ENCODE measurements at regions not wholly inside any gene's neighbourhood (a gene's known extent, or its start where the extent isn't known, plus 50 kb on each side); places are given as distances from the start of the nearest gene placed in this dataset.

DNA sequence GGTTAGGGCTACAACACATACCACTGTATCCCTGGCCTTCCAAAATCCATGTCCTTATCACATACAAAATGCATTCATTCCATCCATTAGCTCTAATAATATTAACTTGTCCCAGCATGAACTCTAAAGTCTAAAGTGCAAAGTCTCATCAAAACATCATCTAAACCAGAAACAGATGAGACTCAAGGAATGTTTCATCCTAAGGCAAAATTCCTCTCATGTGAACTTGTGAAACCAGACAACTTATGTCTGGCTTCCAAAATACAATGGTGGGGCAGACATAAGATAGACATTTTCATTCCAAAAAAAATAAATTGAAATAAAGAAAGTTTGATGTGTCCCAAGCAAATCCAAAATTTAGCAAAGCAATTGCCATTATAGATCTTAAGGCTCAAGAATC is 257.4 kb downstream of the HTR1B start:
- TF ChIP-seq, protein P1, sequence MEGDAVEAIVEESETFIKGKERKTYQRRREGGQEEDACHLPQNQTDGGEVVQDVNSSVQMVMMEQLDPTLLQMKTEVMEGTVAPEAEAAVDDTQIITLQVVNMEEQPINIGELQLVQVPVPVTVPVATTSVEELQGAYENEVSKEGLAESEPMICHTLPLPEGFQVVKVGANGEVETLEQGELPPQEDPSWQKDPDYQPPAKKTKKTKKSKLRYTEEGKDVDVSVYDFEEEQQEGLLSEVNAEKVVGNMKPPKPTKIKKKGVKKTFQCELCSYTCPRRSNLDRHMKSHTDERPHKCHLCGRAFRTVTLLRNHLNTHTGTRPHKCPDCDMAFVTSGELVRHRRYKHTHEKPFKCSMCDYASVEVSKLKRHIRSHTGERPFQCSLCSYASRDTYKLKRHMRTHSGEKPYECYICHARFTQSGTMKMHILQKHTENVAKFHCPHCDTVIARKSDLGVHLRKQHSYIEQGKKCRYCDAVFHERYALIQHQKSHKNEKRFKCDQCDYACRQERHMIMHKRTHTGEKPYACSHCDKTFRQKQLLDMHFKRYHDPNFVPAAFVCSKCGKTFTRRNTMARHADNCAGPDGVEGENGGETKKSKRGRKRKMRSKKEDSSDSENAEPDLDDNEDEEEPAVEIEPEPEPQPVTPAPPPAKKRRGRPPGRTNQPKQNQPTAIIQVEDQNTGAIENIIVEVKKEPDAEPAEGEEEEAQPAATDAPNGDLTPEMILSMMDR (IDR thresholded peaks at IDR 0.05): no peak
- TF ChIP-seq POLR2A (IDR thresholded peaks at IDR 0.05): no peak
- Histone ChIP-seq H3K36me3 (no peaks in the 10 kb centered on the region), H3K27ac (no peak overlapping the region), H3K9me3 (no peaks in the 10 kb centered on the region), H3K4me3 (no peak overlapping the region), H3K4me1 (no peaks in the 10 kb centered on the region), H3K27me3 (no peaks in the 10 kb centered on the region)
- no peak for DNase-seq

DNA sequence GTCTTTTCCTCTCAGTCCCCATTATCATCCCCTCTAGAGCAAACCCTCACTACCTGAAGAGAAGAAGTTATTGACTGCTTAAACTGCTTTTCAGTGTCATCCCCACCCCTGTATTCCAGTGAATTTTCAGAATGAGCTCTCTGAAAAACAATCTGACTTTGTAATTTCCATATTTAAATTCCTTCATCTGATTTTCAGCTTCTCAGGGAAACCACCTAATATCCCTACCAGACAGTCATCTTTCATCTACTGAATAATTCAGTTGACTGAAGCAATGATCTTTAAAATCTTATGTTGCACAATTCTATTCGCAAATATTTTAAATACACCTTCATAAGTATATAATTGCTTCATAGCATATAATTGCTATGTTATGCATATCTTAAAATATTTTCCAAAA is 258.7 kb downstream of the HTR1B start:
- Histone ChIP-seq H3K4me3 (no peak overlapping the region), H3K36me3 (no peaks in the 10 kb centered on the region), H3K27me3 (no peaks in the 10 kb centered on the region), H3K27ac (no peak overlapping the region), H3K4me1 (no peaks in the 10 kb centered on the region), H3K9me3 (no peaks in the 10 kb centered on the region)
- DNase-seq: no peak
- no peak for TF ChIP-seq POLR2A (IDR thresholded peaks at IDR 0.05)
- TF ChIP-seq, protein P1 (IDR thresholded peaks at IDR 0.05): no peak

DNA sequence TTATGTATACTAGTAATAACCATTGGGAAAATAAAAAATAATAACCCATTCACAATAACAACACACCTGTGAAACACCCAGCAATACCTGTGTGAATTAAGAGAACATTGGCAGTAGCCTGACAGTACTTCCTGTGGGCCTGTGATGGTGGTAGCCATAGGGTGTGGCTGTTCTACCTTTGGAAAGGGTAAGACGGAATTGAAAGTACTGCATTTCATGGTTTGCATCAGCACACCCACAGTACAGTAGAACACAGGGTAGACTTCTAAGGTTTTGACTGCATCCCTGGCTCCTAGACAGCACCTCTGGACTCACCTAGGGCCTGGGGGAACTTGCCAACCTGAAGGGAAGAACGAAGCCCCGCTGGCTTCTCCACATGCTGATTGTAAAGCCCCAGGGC is 279.8 kb downstream of the HTR1B start:
- H3K4me1 ChIP-seq: no peaks in the 10 kb centered on the region
- H3K27me3 ChIP-seq: no peaks in the 10 kb centered on the region
- no peak for DNase-seq
- no peaks in the 10 kb centered on the region for H3K36me3 ChIP-seq
- no peaks in the 10 kb centered on the region for H3K9me3 ChIP-seq
- H3K27ac ChIP-seq: no peak overlapping the region
- no peak overlapping the region for H3K4me3 ChIP-seq
- TF ChIP-seq POLR2A (IDR thresholded peaks at IDR 0.05): no peak
- TF ChIP-seq, protein P1 (IDR thresholded peaks at IDR 0.05): no peak

DNA sequence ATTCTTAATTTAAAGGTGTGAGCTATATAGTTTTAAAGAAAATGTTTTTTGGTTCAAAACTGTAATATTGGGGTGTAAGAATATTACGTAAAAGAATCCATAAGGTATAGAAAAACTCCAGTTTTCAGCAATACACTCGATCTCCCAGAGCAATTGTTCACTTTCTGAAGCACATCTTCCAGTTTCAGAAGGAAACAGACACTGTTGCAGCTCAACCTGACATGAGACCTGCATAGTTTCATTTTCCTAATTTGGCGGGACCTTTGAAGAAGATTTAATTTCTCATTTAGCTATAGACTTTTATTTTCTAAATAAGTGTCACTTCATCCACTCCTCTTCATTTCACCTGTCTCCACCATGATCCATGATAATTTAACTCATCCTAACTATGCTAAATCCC is 281.5 kb downstream of the HTR1B start:
- TF ChIP-seq POLR2A (IDR thresholded peaks at IDR 0.05): no peak
- TF ChIP-seq, protein P1 (IDR thresholded peaks at IDR 0.05): no peak
- DNase-seq: no peak
- Histone ChIP-seq H3K4me3 (no peak overlapping the region), H3K27ac (no peak overlapping the region), H3K4me1 (no peaks in the 10 kb centered on the region), H3K9me3 (no peaks in the 10 kb centered on the region), H3K27me3 (no peaks in the 10 kb centered on the region), H3K36me3 (no peaks in the 10 kb centered on the region)

DNA sequence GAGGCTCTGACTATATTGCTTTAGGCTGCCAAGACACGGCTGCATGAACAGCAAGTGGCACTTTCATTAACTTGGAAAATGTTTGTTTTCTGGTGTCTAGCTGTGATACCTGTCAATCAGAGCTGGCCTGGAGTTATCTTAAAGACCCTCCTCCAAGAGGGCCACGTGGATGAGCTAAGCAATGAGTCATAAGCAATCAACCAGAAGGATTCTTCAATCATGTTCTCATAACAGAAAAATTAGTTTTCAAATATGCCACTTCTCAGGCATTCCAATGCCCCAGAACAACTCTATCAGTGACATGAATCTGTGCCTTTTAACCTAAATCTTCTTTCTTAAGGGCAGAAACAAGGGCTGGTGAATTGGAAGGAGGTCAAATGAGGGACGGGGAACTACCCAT is 283.0 kb downstream of the HTR1B start:
- no peak for DNase-seq
- TF ChIP-seq, protein P1 (IDR thresholded peaks at IDR 0.05): no peak
- TF ChIP-seq POLR2A (IDR thresholded peaks at IDR 0.05): no peak
- Histone ChIP-seq H3K9me3 (no peaks in the 10 kb centered on the region), H3K4me3 (no peak overlapping the region), H3K36me3 (no peaks in the 10 kb centered on the region), H3K27ac (no peak overlapping the region), H3K27me3 (no peaks in the 10 kb centered on the region), H3K4me1 (no peaks in the 10 kb centered on the region)

DNA sequence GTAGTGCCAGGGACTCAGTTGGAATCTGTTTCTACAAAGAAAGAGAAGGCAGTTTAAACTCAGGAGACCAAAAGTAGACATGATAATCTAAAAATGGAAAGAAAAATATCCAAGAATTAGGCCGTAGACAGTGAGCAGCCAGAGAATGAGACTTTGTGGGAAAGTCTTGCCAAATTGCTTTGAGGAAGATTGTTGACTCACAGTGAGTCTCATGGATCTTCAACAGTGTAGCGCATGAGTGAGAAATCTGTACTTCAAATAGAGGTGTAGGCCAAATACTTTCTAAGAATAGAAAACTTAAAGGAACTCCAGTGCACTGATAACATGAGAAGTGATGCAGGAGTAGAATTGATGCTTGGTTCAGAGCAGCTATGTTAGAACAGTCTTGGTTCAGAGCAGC is 284.5 kb downstream of the HTR1B start:
- H3K4me3 ChIP-seq: no peak overlapping the region
- DNase-seq: no peak
- no peaks in the 10 kb centered on the region for H3K27me3 ChIP-seq
- H3K36me3 ChIP-seq: no peaks in the 10 kb centered on the region
- no peak overlapping the region for H3K27ac ChIP-seq
- no peaks in the 10 kb centered on the region for H3K4me1 ChIP-seq
- no peaks in the 10 kb centered on the region for H3K9me3 ChIP-seq
- no peak for TF ChIP-seq POLR2A (IDR thresholded peaks at IDR 0.05)
- TF ChIP-seq, protein P1 (IDR thresholded peaks at IDR 0.05): no peak

Measured in Peyer's patch (tissue), 4 donors.